DOHH2 (cell line): ENCODE measurements at regions not wholly inside any gene's neighbourhood (a gene's known extent, or its start where the extent isn't known, plus 50 kb on each side); places are given as distances from the start of the nearest gene placed in this dataset.

Experiments
- H3F3A ChIP-seq: fragments of 200-600 bp; sonication (generic), shearing (Covaris generic); 2 replicates; pipeline ENCODE4 v1.6.0; 2016; ENCODE audit warnings: antibody characterized with exemption, mild to moderate bottlenecking; ENCODE audit not compliant: control insufficient read depth, insufficient read depth
- H3K27ac ChIP-seq: fragments of 200-600 bp; sonication (generic); 2 replicates; pipeline ENCODE4 v1.5.1; 2014; ENCODE audit warnings: low read depth, mild to moderate bottlenecking, low read length, moderate library complexity
- H3K27me3 ChIP-seq: fragments of 200-600 bp; sonication (generic); 2 replicates; pipeline ENCODE4 v1.6.1; 2014; ENCODE audit warnings: mild to moderate bottlenecking, low read length, mixed read lengths; ENCODE audit not compliant: control insufficient read depth
- H3K36me3 ChIP-seq: fragments of 200-600 bp; sonication (generic); 2 replicates; pipeline ENCODE4 v1.6.1; 2014; ENCODE audit warnings: mild to moderate bottlenecking, low read length, moderate library complexity, mixed read lengths; ENCODE audit not compliant: control insufficient read depth
- H3K4me1 ChIP-seq: fragments of 200-600 bp; sonication (generic); 2 replicates; pipeline ENCODE4 v1.6.1; 2014; ENCODE audit warnings: mild to moderate bottlenecking, low read length, mixed read lengths; ENCODE audit not compliant: control insufficient read depth
- H3K4me2 ChIP-seq: fragments of 200-600 bp; sonication (generic); 2 replicates; pipeline ENCODE4 v1.6.0; 2014; ENCODE audit warnings: mild to moderate bottlenecking, low read length, moderate library complexity
- H3K4me3 ChIP-seq: fragments of 200-600 bp; sonication (generic); 2 replicates; pipeline ENCODE4 v1.5.1; 2014; ENCODE audit warnings: mild to moderate bottlenecking, low read length, mixed read lengths
- H3K79me2 ChIP-seq: fragments of 200-600 bp; sonication (generic); 2 replicates; pipeline ENCODE4 v1.6.1; 2014; ENCODE audit warnings: mild to moderate bottlenecking, low read length, mixed read lengths; ENCODE audit not compliant: control insufficient read depth
- H3K9me2 ChIP-seq: fragments of 200-600 bp; sonication (generic); replicated peaks from 2 replicates; pipeline ENCODE4 v1.6.1; 2014; ENCODE audit warnings: mild to moderate bottlenecking, low read length, mixed read lengths; ENCODE audit not compliant: control insufficient read depth
- H3K9me3 ChIP-seq: fragments of 200-600 bp; sonication (generic); 2 replicates; pipeline ENCODE4 v1.6.1; 2014; ENCODE audit warnings: antibody characterized with exemption, low read length, mixed read lengths; ENCODE audit not compliant: control insufficient read depth, insufficient read depth
- H4K20me1 ChIP-seq: fragments of 200-600 bp; sonication (generic); 2 replicates; pipeline ENCODE4 v1.6.0; 2014; ENCODE audit warnings: low read depth, mild to moderate bottlenecking, antibody characterized with exemption, low read length, moderate library complexity; ENCODE audit not compliant: control insufficient read depth, insufficient read depth
- EZH2phosphoT487 ChIP-seq: fragments of 200-600 bp; sonication (generic); IDR thresholded peaks from 2 replicates; pipeline ENCODE4 v1.6.1; 2017; ENCODE audit warnings: borderline replicate concordance, mild to moderate bottlenecking, antibody characterized with exemption, low read length, moderate library complexity, mixed read lengths
- TF ChIP-seq, protein P1 (sequence below): fragments of 200-600 bp; sonication (generic); IDR thresholded peaks from one replicate; pipeline ENCODE4 v1.5.1; 2014; ENCODE audit warnings: antibody characterized with exemption, mild to moderate bottlenecking, low read depth, low read length; ENCODE audit not compliant: poor library complexity, severe bottlenecking

DNA sequence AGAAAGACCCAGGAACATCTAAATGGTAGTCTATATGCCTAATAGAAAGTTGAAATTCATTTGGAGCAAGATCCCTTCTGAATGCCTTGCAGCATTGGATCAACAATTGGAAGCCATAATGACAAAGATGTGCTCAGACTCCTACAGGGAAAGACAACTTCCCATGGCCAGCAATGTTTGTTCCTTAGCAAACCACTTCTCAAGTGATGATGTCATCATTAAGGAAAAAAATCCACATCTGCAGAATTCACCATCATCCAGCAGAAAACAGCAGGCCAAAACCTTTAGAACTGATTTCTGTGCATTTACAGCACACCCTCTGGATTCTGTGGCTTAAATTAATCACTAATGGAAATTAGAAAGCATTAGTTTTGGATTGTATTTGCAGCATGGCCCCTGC is 82.4 kb upstream of the ZIC3 start:
- Histone ChIP-seq H3K9me2 (no peaks in the 10 kb centered on the region), H4K20me1 (no peaks in the 10 kb centered on the region), H3K27me3 (no peaks in the 10 kb centered on the region), H3F3A (no peaks in the 10 kb centered on the region), H3K36me3 (no peaks in the 10 kb centered on the region), H3K4me1 (no peaks in the 10 kb centered on the region), H3K4me3 (no peak overlapping the region), H3K9me3 (no peaks in the 10 kb centered on the region), H3K27ac (no peak overlapping the region), H3K79me2 (no peaks in the 10 kb centered on the region), H3K4me2 (no peak overlapping the region)
- TF ChIP-seq EZH2phosphoT487: no peak
- TF ChIP-seq, protein P1, sequence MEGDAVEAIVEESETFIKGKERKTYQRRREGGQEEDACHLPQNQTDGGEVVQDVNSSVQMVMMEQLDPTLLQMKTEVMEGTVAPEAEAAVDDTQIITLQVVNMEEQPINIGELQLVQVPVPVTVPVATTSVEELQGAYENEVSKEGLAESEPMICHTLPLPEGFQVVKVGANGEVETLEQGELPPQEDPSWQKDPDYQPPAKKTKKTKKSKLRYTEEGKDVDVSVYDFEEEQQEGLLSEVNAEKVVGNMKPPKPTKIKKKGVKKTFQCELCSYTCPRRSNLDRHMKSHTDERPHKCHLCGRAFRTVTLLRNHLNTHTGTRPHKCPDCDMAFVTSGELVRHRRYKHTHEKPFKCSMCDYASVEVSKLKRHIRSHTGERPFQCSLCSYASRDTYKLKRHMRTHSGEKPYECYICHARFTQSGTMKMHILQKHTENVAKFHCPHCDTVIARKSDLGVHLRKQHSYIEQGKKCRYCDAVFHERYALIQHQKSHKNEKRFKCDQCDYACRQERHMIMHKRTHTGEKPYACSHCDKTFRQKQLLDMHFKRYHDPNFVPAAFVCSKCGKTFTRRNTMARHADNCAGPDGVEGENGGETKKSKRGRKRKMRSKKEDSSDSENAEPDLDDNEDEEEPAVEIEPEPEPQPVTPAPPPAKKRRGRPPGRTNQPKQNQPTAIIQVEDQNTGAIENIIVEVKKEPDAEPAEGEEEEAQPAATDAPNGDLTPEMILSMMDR: no peak

DNA sequence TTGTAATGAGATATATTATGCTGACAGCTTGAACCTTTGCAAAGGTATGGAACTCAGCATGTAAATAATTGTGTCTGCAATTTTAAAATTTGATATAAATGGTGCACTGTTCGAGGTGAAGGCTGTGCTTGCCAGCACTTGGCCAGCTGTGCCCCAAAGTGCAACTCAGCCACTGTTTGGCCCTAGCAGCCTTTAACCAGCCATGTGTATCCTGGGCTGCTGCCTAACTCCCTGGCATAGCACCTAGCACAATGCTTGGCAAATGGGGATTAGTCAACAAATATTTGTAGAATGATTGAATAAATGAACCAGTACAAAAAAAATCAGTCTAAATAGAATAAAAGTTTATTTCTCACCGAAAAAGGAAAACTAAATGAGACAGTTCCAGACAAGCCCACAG is 83.8 kb upstream of the ZIC3 start:
- Histone ChIP-seq H3K4me3 (no peak overlapping the region), H3F3A (no peaks in the 10 kb centered on the region), H3K4me1 (no peaks in the 10 kb centered on the region), H3K4me2 (no peak overlapping the region), H3K9me2 (no peaks in the 10 kb centered on the region), H4K20me1 (no peaks in the 10 kb centered on the region), H3K36me3 (no peaks in the 10 kb centered on the region), H3K27me3 (no peaks in the 10 kb centered on the region), H3K79me2 (no peaks in the 10 kb centered on the region), H3K27ac (no peak overlapping the region), H3K9me3 (no peaks in the 10 kb centered on the region)
- TF ChIP-seq EZH2phosphoT487: no peak
- TF ChIP-seq, protein P1: no peak

DNA sequence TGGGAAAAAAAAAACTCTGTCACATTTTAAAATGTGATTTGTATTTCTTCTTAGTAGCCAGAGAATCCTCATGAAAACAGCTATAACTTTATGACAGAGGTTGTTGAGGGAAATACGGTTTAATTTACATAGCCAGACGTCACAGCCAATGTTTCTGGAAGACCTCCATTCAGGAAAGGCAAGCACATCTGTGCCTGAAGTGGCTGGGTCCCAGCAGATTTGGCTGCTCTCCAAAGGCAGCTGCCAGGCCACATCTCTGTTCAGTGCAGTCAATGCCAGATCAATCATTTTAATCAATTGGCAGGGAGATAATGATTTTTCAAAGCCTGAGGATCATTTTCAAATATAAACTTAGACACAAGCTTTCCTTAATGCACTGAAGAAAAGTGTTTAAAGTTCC is 86.5 kb upstream of the ZIC3 start:
- Histone ChIP-seq H3K9me2 (no peaks in the 10 kb centered on the region), H3K4me3 (no peak overlapping the region), H3K4me1 (no peaks in the 10 kb centered on the region), H3F3A (no peaks in the 10 kb centered on the region), H3K4me2 (no peak overlapping the region), H3K27me3 (no peaks in the 10 kb centered on the region), H3K79me2 (no peaks in the 10 kb centered on the region), H3K9me3 (no peaks in the 10 kb centered on the region), H4K20me1 (no peaks in the 10 kb centered on the region), H3K27ac (no peak overlapping the region), H3K36me3 (no peaks in the 10 kb centered on the region)
- TF ChIP-seq, protein P1: no peak
- TF ChIP-seq EZH2phosphoT487: no peak

DNA sequence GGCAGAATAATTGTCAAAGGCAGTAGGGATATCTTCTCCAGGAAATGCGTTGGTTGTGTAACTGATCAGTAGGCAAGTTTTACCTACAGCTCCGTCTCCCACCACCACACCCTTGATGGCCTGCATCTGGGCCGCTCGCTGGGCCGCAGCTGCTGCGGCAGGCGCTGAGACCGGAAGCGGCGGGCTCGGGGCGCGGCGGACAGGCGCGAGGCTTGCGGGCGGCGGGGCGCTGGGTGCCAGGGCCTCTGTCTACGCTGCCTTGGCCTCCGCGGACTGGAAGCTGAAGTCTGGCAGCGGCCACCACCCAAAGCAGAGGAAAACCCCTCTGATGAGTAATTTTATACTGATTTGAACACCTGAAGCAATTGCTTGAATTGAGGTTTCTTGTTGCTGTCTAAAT is 124.2 kb upstream of the ZIC3 start:
- no peaks in the 10 kb centered on the region for H3F3A ChIP-seq
- no peak overlapping the region for H3K27ac ChIP-seq
- H3K4me3 ChIP-seq: no peak overlapping the region
- H4K20me1 ChIP-seq: no peaks in the 10 kb centered on the region
- no peaks in the 10 kb centered on the region for H3K79me2 ChIP-seq
- H3K4me2 ChIP-seq: no peak overlapping the region
- no peaks in the 10 kb centered on the region for H3K4me1 ChIP-seq
- TF ChIP-seq EZH2phosphoT487: no peak
- TF ChIP-seq, protein P1: no peak
- no peaks in the 10 kb centered on the region for H3K9me2 ChIP-seq
- H3K27me3 ChIP-seq: no peaks in the 10 kb centered on the region
- no peaks in the 10 kb centered on the region for H3K9me3 ChIP-seq
- H3K36me3 ChIP-seq: no peaks in the 10 kb centered on the region
